ENCODE measurements at regions not wholly inside any gene's neighbourhood (a gene's known extent, or its start where the extent isn't known, plus 50 kb on each side); places are given as distances from the start of the nearest gene placed in this dataset.
"Not testable (repeated sequence)": the region's sequence is repeated elsewhere in the genome, so short reads cannot be mapped to it uniquely, and the experiment has no call there.

DNA sequence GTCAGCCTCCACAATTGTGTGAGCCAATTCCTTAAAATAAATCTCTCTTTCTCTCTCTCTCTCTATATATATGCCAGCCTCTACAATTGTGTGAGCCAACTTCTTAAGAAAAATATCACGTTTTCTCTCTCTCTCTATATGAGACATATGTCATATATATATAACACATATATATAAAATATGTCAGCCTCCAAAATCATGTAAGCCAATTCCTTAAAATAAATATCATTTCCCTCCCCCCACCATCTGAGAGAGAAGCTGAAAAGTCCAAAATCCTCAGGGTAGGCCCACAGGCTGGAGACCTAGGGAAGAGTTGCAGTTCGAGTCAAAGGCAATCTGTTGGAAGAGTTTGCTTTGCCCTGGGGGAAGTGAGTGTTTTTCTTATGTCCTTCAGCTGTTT, 158.1 kb upstream of the RPS23 start:
- TF ChIP-seq, protein P1, sequence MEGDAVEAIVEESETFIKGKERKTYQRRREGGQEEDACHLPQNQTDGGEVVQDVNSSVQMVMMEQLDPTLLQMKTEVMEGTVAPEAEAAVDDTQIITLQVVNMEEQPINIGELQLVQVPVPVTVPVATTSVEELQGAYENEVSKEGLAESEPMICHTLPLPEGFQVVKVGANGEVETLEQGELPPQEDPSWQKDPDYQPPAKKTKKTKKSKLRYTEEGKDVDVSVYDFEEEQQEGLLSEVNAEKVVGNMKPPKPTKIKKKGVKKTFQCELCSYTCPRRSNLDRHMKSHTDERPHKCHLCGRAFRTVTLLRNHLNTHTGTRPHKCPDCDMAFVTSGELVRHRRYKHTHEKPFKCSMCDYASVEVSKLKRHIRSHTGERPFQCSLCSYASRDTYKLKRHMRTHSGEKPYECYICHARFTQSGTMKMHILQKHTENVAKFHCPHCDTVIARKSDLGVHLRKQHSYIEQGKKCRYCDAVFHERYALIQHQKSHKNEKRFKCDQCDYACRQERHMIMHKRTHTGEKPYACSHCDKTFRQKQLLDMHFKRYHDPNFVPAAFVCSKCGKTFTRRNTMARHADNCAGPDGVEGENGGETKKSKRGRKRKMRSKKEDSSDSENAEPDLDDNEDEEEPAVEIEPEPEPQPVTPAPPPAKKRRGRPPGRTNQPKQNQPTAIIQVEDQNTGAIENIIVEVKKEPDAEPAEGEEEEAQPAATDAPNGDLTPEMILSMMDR (IDR thresholded peaks at IDR 0.05; ENCODE audit: insufficient read depth, low read depth, low read length): no peak
- H3K4me3 ChIP-seq (ENCODE audit: low read depth, low read length): no peak overlapping the region
- no peak for DNase-seq (ENCODE audit: low read depth)

DNA sequence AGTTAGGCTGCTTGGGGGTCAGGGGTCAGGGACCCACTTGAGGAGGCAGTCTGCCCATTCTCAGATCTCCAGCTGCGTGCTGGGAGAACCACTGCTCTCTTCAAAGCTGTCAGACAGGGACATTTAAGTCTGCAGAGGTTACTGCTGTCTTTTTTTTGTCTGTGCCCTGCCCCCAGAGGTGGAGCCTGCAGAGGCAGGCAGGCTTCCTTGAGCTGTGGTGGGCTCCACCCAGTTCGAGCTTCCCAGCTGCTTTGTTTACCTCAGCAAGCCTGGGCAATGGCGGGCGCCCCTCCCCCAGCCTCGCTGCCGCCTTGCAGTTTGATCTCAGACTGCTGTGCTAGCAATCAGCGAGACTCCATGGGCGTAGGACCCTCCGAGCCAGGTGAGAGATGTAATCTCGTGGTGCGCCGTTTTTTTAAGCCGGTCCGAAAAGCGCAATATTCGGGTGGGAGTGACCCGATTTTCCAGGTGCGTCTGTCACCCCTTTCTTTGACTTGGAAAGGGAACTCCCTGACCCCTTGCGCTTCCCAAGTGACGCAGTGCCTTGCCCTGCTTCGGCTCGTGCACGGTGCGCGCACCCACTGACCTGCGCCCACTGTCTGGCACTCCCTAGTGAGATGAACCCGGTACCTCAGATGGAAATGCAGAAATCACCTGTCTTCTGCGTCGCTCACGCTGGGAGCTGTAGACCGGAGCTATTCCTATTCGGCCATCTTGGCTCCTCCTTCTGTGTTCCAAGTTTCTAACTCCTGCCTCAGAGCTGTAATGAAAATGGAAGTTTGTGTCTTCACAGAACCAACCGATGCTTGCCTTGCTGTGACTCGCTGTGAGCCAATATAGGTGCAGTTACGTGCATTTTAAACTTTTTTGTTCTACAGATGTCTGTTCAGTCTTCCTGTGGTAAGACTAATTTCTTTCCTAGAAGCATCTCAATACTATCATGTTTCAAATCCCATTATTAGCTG, 156.8 kb upstream of the RPS23 start:
- not testable (repeated sequence) for H3K4me3 ChIP-seq (ENCODE audit: low read depth, low read length); DNase-seq (ENCODE audit: low read depth)

DNA sequence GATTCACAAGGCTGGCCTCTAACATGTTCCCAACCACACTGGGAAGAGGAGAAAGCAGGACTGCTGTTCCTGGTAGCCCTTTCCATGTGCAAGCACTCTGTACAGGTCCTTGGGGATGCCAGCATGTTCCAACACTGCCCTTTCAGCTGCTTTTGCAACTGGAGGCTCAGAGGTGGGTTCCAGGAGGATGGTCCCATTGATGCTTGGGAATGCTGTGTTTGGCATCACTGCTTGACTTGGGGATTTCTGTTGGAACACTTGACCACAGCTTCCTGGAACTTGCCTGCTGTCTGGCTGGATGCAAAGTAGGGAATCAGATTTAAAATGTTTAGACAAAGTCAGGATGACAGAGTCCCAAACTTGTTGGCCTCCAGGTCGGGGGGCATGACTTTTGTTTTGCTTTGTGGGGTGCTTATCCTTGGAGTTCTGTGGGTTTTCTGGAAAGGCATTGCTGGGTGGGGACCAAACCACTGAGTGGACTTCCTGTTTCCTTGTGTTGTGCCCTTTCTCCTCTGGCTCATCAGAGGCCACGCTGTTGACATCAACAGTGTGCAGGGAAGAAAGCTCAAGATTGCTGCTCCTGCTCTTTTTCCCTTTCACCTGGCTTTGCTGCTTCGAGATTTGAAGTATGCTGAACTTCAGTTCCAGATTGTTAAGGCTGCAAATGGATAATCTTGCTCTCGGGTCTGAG, 148.5 kb upstream of the RPS23 start:
- DNase-seq (ENCODE audit: low read depth): no peak
- TF ChIP-seq, protein P1 (IDR thresholded peaks at IDR 0.05; ENCODE audit: insufficient read depth, low read depth, low read length): no peak
- no peak overlapping the region for H3K4me3 ChIP-seq (ENCODE audit: low read depth, low read length)

DNA sequence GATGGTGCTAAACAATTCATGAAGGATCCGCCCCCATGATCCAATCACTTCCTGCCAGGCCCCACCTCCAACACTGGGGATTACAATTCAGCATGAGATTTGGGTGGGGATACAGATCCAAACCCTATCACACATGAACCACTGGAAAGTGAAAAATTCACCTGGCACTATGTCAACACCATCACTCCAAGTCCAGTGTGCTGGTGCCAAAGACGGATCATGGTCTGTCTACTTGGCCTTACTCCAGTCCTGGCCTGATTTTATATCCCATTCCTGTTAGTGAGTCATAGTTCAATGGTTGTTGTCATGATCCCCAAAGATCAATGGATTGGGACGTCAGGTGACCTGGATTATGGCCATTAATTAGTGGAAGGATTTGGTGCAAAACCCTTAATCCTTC, 147.4 kb upstream of the RPS23 start:
- DNase-seq (ENCODE audit: low read depth): no peak

DNA sequence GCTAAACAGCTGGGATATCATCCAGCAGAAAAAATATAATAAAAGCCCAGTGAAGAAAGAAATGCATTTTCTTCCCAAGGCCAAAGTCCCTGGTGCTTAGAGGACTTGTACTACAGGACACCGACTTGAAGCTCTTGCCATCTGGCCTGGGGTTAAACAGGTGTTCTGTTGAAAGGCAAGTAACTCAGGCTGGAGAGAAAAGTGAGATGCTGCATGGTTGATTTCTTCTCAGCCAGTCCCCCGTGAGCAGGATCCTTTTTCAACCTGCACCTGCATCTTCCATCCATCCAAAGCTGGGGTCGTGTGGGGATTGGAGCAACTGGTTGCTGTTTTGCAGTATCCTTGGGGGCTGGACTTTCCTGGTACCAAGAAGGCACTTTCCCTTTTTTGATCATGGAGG, 146.1 kb upstream of the RPS23 start:
- DNase-seq (ENCODE audit: low read depth): no peak
- no peak overlapping the region for H3K4me3 ChIP-seq (ENCODE audit: low read depth, low read length)
- TF ChIP-seq, protein P1 (IDR thresholded peaks at IDR 0.05; ENCODE audit: insufficient read depth, low read depth, low read length): no peak

More for the DNA sequence above, 147.4 kb upstream of the RPS23 start:
- no peak overlapping the region for H3K4me3 ChIP-seq (ENCODE audit: low read depth, low read length)
- TF ChIP-seq, protein P1 (IDR thresholded peaks at IDR 0.05; ENCODE audit: insufficient read depth, low read depth, low read length): no peak

DNA sequence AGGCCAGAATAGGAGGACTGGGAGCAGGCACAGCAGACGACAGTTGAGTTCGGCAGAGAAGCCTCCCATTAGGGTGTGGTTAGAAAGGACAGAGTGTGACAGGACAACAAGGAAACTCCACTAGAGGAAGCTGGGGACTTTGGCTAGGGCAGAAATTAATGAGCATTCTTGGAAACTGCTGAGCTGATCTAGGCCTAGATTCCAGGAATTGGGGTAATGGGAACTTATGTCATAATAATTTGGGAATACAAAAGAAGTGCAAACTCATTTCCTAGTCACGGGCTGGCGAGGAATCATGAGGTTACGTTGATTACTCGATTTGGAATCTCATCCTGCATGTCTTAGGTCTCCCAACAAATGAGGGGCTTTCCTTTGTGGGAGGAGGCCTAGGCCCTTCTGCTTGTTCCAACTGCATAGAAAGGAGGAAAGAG, 144.6 kb upstream of the RPS23 start:
- H3K4me3 ChIP-seq (ENCODE audit: low read depth, low read length): no peak overlapping the region
- peak; percentile 31 for DNase-seq (ENCODE audit: low read depth)
- TF ChIP-seq, protein P1 (IDR thresholded peaks at IDR 0.05; ENCODE audit: insufficient read depth, low read depth, low read length): no peak
